ENCODE measurements at regions not wholly inside any gene's neighbourhood (a gene's known extent, or its start where the extent isn't known, plus 50 kb on each side); places are given as distances from the start of the nearest gene placed in this dataset.

- TF ChIP-seq, protein P1, sequence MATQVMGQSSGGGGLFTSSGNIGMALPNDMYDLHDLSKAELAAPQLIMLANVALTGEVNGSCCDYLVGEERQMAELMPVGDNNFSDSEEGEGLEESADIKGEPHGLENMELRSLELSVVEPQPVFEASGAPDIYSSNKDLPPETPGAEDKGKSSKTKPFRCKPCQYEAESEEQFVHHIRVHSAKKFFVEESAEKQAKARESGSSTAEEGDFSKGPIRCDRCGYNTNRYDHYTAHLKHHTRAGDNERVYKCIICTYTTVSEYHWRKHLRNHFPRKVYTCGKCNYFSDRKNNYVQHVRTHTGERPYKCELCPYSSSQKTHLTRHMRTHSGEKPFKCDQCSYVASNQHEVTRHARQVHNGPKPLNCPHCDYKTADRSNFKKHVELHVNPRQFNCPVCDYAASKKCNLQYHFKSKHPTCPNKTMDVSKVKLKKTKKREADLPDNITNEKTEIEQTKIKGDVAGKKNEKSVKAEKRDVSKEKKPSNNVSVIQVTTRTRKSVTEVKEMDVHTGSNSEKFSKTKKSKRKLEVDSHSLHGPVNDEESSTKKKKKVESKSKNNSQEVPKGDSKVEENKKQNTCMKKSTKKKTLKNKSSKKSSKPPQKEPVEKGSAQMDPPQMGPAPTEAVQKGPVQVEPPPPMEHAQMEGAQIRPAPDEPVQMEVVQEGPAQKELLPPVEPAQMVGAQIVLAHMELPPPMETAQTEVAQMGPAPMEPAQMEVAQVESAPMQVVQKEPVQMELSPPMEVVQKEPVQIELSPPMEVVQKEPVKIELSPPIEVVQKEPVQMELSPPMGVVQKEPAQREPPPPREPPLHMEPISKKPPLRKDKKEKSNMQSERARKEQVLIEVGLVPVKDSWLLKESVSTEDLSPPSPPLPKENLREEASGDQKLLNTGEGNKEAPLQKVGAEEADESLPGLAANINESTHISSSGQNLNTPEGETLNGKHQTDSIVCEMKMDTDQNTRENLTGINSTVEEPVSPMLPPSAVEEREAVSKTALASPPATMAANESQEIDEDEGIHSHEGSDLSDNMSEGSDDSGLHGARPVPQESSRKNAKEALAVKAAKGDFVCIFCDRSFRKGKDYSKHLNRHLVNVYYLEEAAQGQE (IDR thresholded peaks at IDR 0.05; ENCODE audit: insufficient read depth in 1 of 2, low read depth in 2 of 2, low read length in 2 of 2), result no peak
- TF ChIP-seq TAF1 (IDR thresholded peaks at IDR 0.05; ENCODE audit: borderline replicate concordance, insufficient read depth, low read length), result no peak
These were observed 147.7 kb downstream of the COG6 start for GRCh38 chr13:39803156-39803555.

Measured in PFSK-1 (cell line).